ENCODE measurements at regions not wholly inside any gene's neighbourhood (a gene's known extent, or its start where the extent isn't known, plus 50 kb on each side); places are given as distances from the start of the nearest gene placed in this dataset.

DNA sequence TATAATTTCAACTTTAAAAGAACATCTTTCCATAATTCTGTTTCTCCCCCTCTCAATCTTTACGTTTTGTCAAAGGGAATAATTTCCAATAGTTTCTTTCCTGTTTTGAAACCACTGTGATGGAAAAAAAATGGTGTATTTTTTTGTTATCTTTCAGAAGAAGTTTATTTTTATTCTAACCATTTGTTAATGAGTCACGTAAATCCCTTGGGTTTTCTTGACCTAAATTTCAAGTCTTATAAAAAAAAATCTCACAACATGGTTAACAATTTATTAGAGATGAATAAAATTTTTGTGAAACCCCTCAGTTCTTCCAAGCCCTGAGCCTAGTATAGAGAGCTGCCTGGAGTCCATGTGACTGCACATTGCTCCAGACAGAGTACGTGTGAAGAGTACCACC, 106.1 kb upstream of the FBXL17 start:
- no peak for DNase-seq (ENCODE audit: low spot score in 2 of 2)
- TF ChIP-seq, protein P1, sequence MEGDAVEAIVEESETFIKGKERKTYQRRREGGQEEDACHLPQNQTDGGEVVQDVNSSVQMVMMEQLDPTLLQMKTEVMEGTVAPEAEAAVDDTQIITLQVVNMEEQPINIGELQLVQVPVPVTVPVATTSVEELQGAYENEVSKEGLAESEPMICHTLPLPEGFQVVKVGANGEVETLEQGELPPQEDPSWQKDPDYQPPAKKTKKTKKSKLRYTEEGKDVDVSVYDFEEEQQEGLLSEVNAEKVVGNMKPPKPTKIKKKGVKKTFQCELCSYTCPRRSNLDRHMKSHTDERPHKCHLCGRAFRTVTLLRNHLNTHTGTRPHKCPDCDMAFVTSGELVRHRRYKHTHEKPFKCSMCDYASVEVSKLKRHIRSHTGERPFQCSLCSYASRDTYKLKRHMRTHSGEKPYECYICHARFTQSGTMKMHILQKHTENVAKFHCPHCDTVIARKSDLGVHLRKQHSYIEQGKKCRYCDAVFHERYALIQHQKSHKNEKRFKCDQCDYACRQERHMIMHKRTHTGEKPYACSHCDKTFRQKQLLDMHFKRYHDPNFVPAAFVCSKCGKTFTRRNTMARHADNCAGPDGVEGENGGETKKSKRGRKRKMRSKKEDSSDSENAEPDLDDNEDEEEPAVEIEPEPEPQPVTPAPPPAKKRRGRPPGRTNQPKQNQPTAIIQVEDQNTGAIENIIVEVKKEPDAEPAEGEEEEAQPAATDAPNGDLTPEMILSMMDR (IDR thresholded peaks at IDR 0.05) = no peak
- no peak for TF ChIP-seq POLR2A (IDR thresholded peaks at IDR 0.05)
- H3K4me3 ChIP-seq (ENCODE audit: low read depth, poor library complexity, severe bottlenecking) = no peak overlapping the region
- intact Hi-C loops (cut with DNase I; ENCODE audit: low total_unique reads) = no loop called here
- WGBS, 2 donors = 54 to 62% methylated on average over 3 of the region's 3 CpGs

DNA sequence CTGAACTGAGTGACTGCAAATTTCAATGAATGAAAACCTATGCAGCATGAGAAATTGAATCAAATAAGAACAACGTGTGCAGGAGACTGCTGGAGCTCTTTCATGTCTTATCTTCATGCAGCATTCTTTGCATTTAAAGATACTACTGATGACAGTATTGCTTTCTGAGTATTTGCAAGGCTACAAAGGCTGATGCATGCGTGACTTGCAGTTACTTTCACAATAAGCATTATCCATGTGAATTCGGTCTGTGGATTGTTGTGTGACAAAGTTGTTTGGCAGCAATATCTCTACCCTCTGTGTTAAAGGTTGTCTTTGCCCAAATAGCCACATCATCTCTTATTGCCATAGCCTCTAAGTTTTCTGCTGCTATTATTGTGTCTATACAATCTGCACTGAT, 102.1 kb upstream of the FBXL17 start:
- no peak for DNase-seq (ENCODE audit: low spot score in 2 of 2)
- no peak overlapping the region for H3K4me3 ChIP-seq (ENCODE audit: low read depth, poor library complexity, severe bottlenecking)
- intact Hi-C loops (cut with DNase I; ENCODE audit: low total_unique reads) = no loop called here
- 77 to 83% methylated on average over 3 of the region's 3 CpGs for WGBS, 2 donors
- TF ChIP-seq POLR2A (IDR thresholded peaks at IDR 0.05) = no peak
- TF ChIP-seq, protein P1 (IDR thresholded peaks at IDR 0.05) = no peak

DNA sequence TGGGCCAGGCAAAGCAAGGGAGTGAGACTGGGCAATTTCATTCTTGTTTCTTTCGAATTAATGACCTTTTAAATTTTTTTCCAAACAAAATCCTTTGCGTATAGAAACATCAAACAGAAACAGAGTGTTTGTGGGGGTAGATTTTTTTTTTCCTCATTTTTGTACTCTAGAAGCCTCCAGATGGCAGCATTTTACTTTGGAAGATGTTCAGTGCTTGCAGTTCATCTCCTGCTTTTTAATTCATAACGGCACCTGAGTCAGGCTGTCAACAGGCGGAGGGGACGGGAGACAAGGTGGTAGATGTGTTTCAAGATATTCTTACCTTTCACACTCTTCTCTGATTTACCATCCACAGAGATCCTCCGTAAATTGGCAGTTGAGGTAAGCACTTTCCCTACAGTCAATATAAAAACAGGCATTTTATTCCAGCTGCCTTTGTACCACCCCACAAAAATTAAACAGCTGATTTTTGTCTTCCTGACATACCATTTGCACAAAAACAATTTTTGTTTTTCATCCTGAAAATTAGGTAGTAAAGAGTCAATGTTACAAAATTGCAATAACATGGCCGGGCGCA, 99.5 kb upstream of the FBXL17 start:
- no peak for DNase-seq (ENCODE audit: low spot score in 2 of 2)
- 36% methylated on average over 8 of the region's 8 CpGs for WGBS, 2 donors
- H3K4me3 ChIP-seq (ENCODE audit: low read depth, poor library complexity, severe bottlenecking) = no peak overlapping the region
- TF ChIP-seq, protein P1 (IDR thresholded peaks at IDR 0.05) = no peak
- no peak for TF ChIP-seq POLR2A (IDR thresholded peaks at IDR 0.05)
- intact Hi-C loops (cut with DNase I; ENCODE audit: low total_unique reads) = no loop called here

DNA sequence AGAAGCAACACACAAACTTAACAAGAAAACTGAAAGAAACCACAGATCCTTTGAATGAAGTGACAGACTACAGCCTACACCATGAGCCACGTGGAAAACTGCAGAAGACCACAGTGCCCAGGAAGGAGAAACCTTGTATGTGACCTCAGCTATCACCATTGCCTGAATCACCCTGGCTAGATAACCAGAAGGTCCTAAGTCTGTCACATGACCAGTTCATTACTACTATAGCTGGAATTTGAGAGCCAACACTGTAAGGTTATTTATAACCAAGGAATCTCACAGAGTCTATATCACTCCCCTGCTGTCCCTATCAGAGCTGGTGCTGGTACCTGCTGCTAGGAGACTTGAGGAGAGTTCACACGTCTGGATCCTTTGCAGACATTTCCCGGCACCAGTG, 90.3 kb upstream of the FBXL17 start:
- no peak for DNase-seq (ENCODE audit: low spot score in 2 of 2)
- 83 to 84% methylated on average over 3 of the region's 3 CpGs for WGBS, 2 donors
- H3K4me3 ChIP-seq (ENCODE audit: low read depth, poor library complexity, severe bottlenecking) = no peak overlapping the region
- intact Hi-C loops (cut with DNase I; ENCODE audit: low total_unique reads) = no loop called here
- TF ChIP-seq, protein P1 (IDR thresholded peaks at IDR 0.05) = no peak
- TF ChIP-seq POLR2A (IDR thresholded peaks at IDR 0.05) = no peak

DNA sequence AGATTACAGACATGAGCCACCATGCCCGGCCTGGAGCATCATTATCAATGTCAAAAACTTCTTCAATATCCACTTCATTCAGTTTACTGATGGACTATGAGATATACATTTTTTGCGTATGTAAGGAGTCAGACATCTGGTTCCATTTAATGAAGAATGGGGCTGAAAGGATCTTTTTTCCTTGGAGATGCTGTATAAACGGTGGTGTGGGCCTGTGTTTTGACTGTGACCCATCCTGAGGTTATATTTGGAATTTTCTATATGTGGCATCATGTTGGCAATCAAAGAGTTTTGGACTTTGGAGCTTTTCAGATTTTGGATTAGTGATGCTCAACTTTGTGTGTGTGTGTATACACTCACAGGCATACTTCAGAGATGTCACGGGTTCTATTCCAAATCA, 85.7 kb upstream of the FBXL17 start:
- no peak overlapping the region for H3K4me3 ChIP-seq (ENCODE audit: low read depth, poor library complexity, severe bottlenecking)
- DNase-seq (ENCODE audit: low spot score in 2 of 2) = no peak
- TF ChIP-seq, protein P1 (IDR thresholded peaks at IDR 0.05) = no peak
- no peak for TF ChIP-seq POLR2A (IDR thresholded peaks at IDR 0.05)
- intact Hi-C loops (cut with DNase I; ENCODE audit: low total_unique reads) = no loop called here
- 70 to 74% methylated on average over 4 of the region's 4 CpGs for WGBS, 2 donors

Measured in lower leg skin (tissue), 4 donors.